GM19238 (cell line): ENCODE measurements at regions not wholly inside any gene's neighbourhood (a gene's known extent, or its start where the extent isn't known, plus 50 kb on each side); places are given as distances from the start of the nearest gene placed in this dataset.
"Not testable (repeated sequence)": the region's sequence is repeated elsewhere in the genome, so short reads cannot be mapped to it uniquely, and the experiment has no call there.

Experiments used
- DNase-seq: peaks from one replicate; pipeline ENCODE4 v3.0.0; 2011; ENCODE audit warnings: low spot score; ENCODE audit not compliant: insufficient read length

GRCh38 chrX:1103360-1103759 is 109.1 kb downstream of the CRLF2 start:
- no peak for DNase-seq

GRCh38 chrX:1102786-1103185 is 109.7 kb downstream of the CRLF2 start:
- no peak for DNase-seq

GRCh38 chrX:1102221-1102620 is 110.2 kb downstream of the CRLF2 start:
- DNase-seq = not testable (repeated sequence)

- no peak for DNase-seq
Measured at GRCh38 chrX:1099146-1099770, 113.2 kb downstream of the CRLF2 start.

GRCh38 chrX:1097328-1097727 is 115.1 kb downstream of the CRLF2 start:
- DNase-seq = no peak

GRCh38 chrX:1094566-1095333 is 117.7 kb downstream of the CRLF2 start:
- no peak for DNase-seq

- no peak for DNase-seq
Measured at GRCh38 chrX:1093586-1094421, 118.6 kb downstream of the CRLF2 start.

- no peak for DNase-seq
Measured at GRCh38 chrX:1093121-1093520, 119.3 kb downstream of the CRLF2 start.

- DNase-seq = no peak
Measured at GRCh38 chrX:1086444-1087409, 125.7 kb downstream of the CRLF2 start.

- not testable (repeated sequence) for DNase-seq
Measured at GRCh38 chrX:1085871-1086270, 126.6 kb downstream of the CRLF2 start.

GRCh38 chrX:1084689-1085088 is 127.8 kb downstream of the CRLF2 start:
- no peak for DNase-seq

GRCh38 chrX:1076871-1077651 is 135.4 kb downstream of the CRLF2 start:
- DNase-seq = no peak

- no peak for DNase-seq
Measured at GRCh38 chrX:1075741-1076140, 136.7 kb downstream of the CRLF2 start.

- DNase-seq = no peak
Measured at GRCh38 chrX:1075156-1075555, 137.3 kb downstream of the CRLF2 start.

GRCh38 chrX:1074755-1075154 is 137.7 kb downstream of the CRLF2 start:
- DNase-seq = no peak

GRCh38 chrX:1074172-1074571 is 138.3 kb downstream of the CRLF2 start:
- DNase-seq = no peak

- no peak for DNase-seq
Measured at GRCh38 chrX:1072637-1073377, 139.6 kb downstream of the CRLF2 start.

GRCh38 chrX:1071351-1071750 is 141.1 kb downstream of the CRLF2 start:
- no peak for DNase-seq

GRCh38 chrX:1062351-1062750 is 150.1 kb downstream of the CRLF2 start:
- DNase-seq = no peak

- no peak for DNase-seq
Measured at GRCh38 chrX:1060562-1060960, 151.9 kb downstream of the CRLF2 start.
